HEK293T (cell line): ENCODE measurements at regions not wholly inside any gene's neighbourhood (a gene's known extent, or its start where the extent isn't known, plus 50 kb on each side); places are given as distances from the start of the nearest gene placed in this dataset.

Experiments used
- CTCF ChIA-PET: fragments of 350-600 bp; formaldehyde crosslinking; extraction: SDS; loops from one replicate; lab custom pipeline; 2021; ENCODE audit warnings: antibody characterized with exemption, inconsistent platforms; lab: Yijun Ruan, JAX
- POLR2A ChIA-PET: fragments of 350-600 bp; formaldehyde crosslinking; extraction: SDS; loops from one replicate; lab custom pipeline; 2020; ENCODE audit warnings: antibody characterized with exemption, inconsistent platforms; lab: Yijun Ruan, JAX
- DNase-seq: peaks from one replicate; pipeline ENCODE4 v3.0.0; 2012; ENCODE audit warnings: mixed read lengths; ENCODE audit errors: extremely low spot score
- ARNT ChIP-seq: fragments of 450-650 bp; IDR thresholded peaks from 2 replicates; pipeline ENCODE4 v1.6.1; 2017; ENCODE audit warnings: mild to moderate bottlenecking
- BHLHE40 ChIP-seq: fragments of 450-650 bp; IDR thresholded peaks from 2 replicates; pipeline ENCODE4 v1.6.1; 2016; ENCODE audit warnings: mild to moderate bottlenecking, moderate library complexity, borderline replicate concordance
- CTBP1 ChIP-seq: fragments of 450-650 bp; IDR thresholded peaks from 2 replicates; pipeline ENCODE4 v1.6.1; 2016; ENCODE audit warnings: borderline replicate concordance
- ELF4 ChIP-seq: fragments of 450-650 bp; IDR thresholded peaks from 2 replicates; pipeline ENCODE4 v1.6.1; 2017; ENCODE audit warnings: antibody characterized with exemption
- FOXA1 ChIP-seq: fragments of 450-650 bp; IDR thresholded peaks from 2 replicates; pipeline ENCODE4 v1.6.1; 2016; ENCODE audit warnings: mild to moderate bottlenecking
- FOXK2 ChIP-seq: fragments of 450-650 bp; IDR thresholded peaks from 2 replicates; pipeline ENCODE4 v1.6.1; 2016; ENCODE audit warnings: mild to moderate bottlenecking
- FOXM1 ChIP-seq: fragments of 450-650 bp; IDR thresholded peaks from 2 replicates; pipeline ENCODE4 v1.6.1; 2017; ENCODE audit warnings: mild to moderate bottlenecking, borderline replicate concordance
- HDGF ChIP-seq: fragments of 450-650 bp; IDR thresholded peaks from 2 replicates; pipeline ENCODE4 v1.6.1; 2017; ENCODE audit warnings: antibody characterized with exemption, borderline replicate concordance
- L3MBTL2 ChIP-seq: fragments of 450-650 bp; conservative IDR thresholded peaks from 2 replicates; pipeline ENCODE4 v1.6.1; 2016; ENCODE audit warnings: mild to moderate bottlenecking
- LEF1 ChIP-seq: fragments of 450-650 bp; IDR thresholded peaks from 2 replicates; pipeline ENCODE4 v1.6.1; 2017; ENCODE audit warnings: mild to moderate bottlenecking, borderline replicate concordance
- NFRKB ChIP-seq: fragments of 450-650 bp; IDR thresholded peaks from 2 replicates; pipeline ENCODE4 v1.6.1; 2016; ENCODE audit warnings: mild to moderate bottlenecking, moderate library complexity
- PKNOX1 ChIP-seq: fragments of 450-650 bp; IDR thresholded peaks from 2 replicates; pipeline ENCODE4 v1.6.1; 2016
- SP1 ChIP-seq: fragments of 450-650 bp; IDR thresholded peaks from 2 replicates; pipeline ENCODE4 v1.6.1; 2017
- SUZ12 ChIP-seq: fragments of 450-650 bp; IDR thresholded peaks from 2 replicates; pipeline ENCODE4 v1.6.1; 2016; ENCODE audit warnings: mild to moderate bottlenecking
- TARDBP ChIP-seq: fragments of 450-650 bp; IDR thresholded peaks from 2 replicates; pipeline ENCODE4 v1.6.1; 2016
- ZNF384 ChIP-seq: fragments of 450-650 bp; IDR thresholded peaks from 2 replicates; pipeline ENCODE4 v1.6.1; 2016

GRCh38 chr14:66081594-66082376 lies 404.4 kb upstream of the CCDC196 start:
- POLR2A ChIA-PET, result no interaction called here
- DNase-seq, result no peak
- TF ChIP-seq ZNF384 (no peak), CTBP1 (no peak), FOXA1 (no peak), TARDBP (no peak)
- CTCF ChIA-PET, result no interaction called here

- DNase-seq, result no peak
- ChIA-PET CTCF (no interaction called here), POLR2A (no interaction called here)
- TF ChIP-seq SP1 (no peak), FOXA1 (no peak), FOXK2 (no peak)
Observed at GRCh38 chr14:66085224-66085623, 400.9 kb upstream of the CCDC196 start.

- DNase-seq, result no peak
- ChIA-PET CTCF (no interaction called here), POLR2A (no interaction called here)
- TF ChIP-seq FOXA1, result no peak
- no peak for TF ChIP-seq ZNF384
- TF ChIP-seq BHLHE40, result no peak
- no peak for TF ChIP-seq NFRKB
- TF ChIP-seq TARDBP, result no peak
- TF ChIP-seq SUZ12, result no peak
- no peak for TF ChIP-seq HDGF
- no peak for TF ChIP-seq ARNT
- no peak for TF ChIP-seq SP1
- TF ChIP-seq LEF1, result no peak
- TF ChIP-seq ELF4, result no peak
- no peak for TF ChIP-seq FOXM1
- TF ChIP-seq L3MBTL2, result no peak
- TF ChIP-seq CTBP1, result no peak
- TF ChIP-seq FOXK2, result no peak
- TF ChIP-seq PKNOX1, result no peak
Observed at GRCh38 chr14:66085665-66086064, 400.5 kb upstream of the CCDC196 start.

- ChIA-PET CTCF (no interaction called here), POLR2A (interaction anchor here (1.6 kb wide), 1 partner anchor 11 kb away, joined by 3 read pairs; no protein-coding TSS in a partner anchor)
- no peak for DNase-seq
- TF ChIP-seq TARDBP, result no peak
- TF ChIP-seq FOXA1, result no peak
- TF ChIP-seq SUZ12, result no peak
- TF ChIP-seq FOXM1, result no peak
- TF ChIP-seq FOXK2, result no peak
- TF ChIP-seq L3MBTL2, result no peak
- TF ChIP-seq ELF4, result no peak
- no peak for TF ChIP-seq LEF1
- no peak for TF ChIP-seq BHLHE40
- TF ChIP-seq ARNT, result no peak
- no peak for TF ChIP-seq NFRKB
- TF ChIP-seq CTBP1, result no peak
Observed at GRCh38 chr14:66087231-66087630, 398.9 kb upstream of the CCDC196 start.

GRCh38 chr14:66088656-66089055 lies 397.5 kb upstream of the CCDC196 start:
- POLR2A ChIA-PET, result no interaction called here
- CTCF ChIA-PET, result interaction anchor here (1.3 kb wide), 1 partner anchor 9 kb away, joined by 4 read pairs; no protein-coding TSS in a partner anchor
- no peak for DNase-seq
- TF ChIP-seq SP1 (no peak), FOXA1 (no peak), NFRKB (no peak), ARNT (no peak), CTBP1 (no peak), FOXK2 (no peak), ELF4 (no peak), SUZ12 (no peak), PKNOX1 (no peak), L3MBTL2 (no peak), BHLHE40 (no peak)

- CTCF ChIA-PET, result no interaction called here
- POLR2A ChIA-PET, result no interaction called here
- TF ChIP-seq ZNF384 (no peak), FOXK2 (no peak)
- DNase-seq, result no peak
Observed at GRCh38 chr14:66092206-66092605, 394.0 kb upstream of the CCDC196 start.

GRCh38 chr14:66092748-66093147 lies 393.4 kb upstream of the CCDC196 start:
- POLR2A ChIA-PET, result no interaction called here
- DNase-seq, result no peak
- CTCF ChIA-PET, result no interaction called here
- TF ChIP-seq HDGF, result no peak
- no peak for TF ChIP-seq NFRKB
- no peak for TF ChIP-seq FOXA1
- no peak for TF ChIP-seq PKNOX1
- TF ChIP-seq ELF4, result no peak
- TF ChIP-seq FOXM1, result no peak
- TF ChIP-seq LEF1, result no peak
- TF ChIP-seq FOXK2, result no peak
- TF ChIP-seq L3MBTL2, result no peak
- no peak for TF ChIP-seq SUZ12
- TF ChIP-seq ZNF384, result no peak
- TF ChIP-seq ARNT, result no peak
- no peak for TF ChIP-seq CTBP1
- no peak for TF ChIP-seq SP1
- TF ChIP-seq TARDBP, result no peak
- no peak for TF ChIP-seq BHLHE40
